GM21723 (cell line): ENCODE measurements at regions not wholly inside any gene's neighbourhood (a gene's known extent, or its start where the extent isn't known, plus 50 kb on each side); places are given as distances from the start of the nearest gene placed in this dataset.

Experiments
- ATAC-seq: cut with Tn5 transposase; IDR thresholded peaks from one replicate; pipeline ENCODE4 v1.9.1; 2021; ENCODE audit warnings: mild to moderate bottlenecking, moderate library complexity; ENCODE audit not compliant: unreplicated experiment

- ATAC-seq = no peak
These were observed 1033.9 kb upstream of the NR2F2 start for GRCh38 chr15:95296643-95297042.

- no peak for ATAC-seq
These were observed 1031.8 kb upstream of the NR2F2 start for GRCh38 chr15:95298729-95299128.

GRCh38 chr15:95300958-95301357 lies 1029.5 kb upstream of the NR2F2 start:
- no peak for ATAC-seq

GRCh38 chr15:95302206-95302605 lies 1028.3 kb upstream of the NR2F2 start:
- ATAC-seq = no peak

- ATAC-seq = no peak
These were observed 1027.7 kb upstream of the NR2F2 start for GRCh38 chr15:95302809-95303208.

GRCh38 chr15:95303713-95304112 lies 1026.8 kb upstream of the NR2F2 start:
- ATAC-seq = no peak

GRCh38 chr15:95304151-95304946 lies 1026.2 kb upstream of the NR2F2 start:
- no peak for ATAC-seq

- ATAC-seq = no peak
These were observed 1025.5 kb upstream of the NR2F2 start for GRCh38 chr15:95304947-95305400.

GRCh38 chr15:95307115-95307514 lies 1023.4 kb upstream of the NR2F2 start:
- ATAC-seq = no peak

- ATAC-seq = no peak
These were observed 1011.3 kb upstream of the NR2F2 start for GRCh38 chr15:95319242-95319641.

GRCh38 chr15:95323796-95324195 lies 1006.7 kb upstream of the NR2F2 start:
- ATAC-seq = no peak

GRCh38 chr15:95324656-95325055 lies 1005.8 kb upstream of the NR2F2 start:
- no peak for ATAC-seq

GRCh38 chr15:95325763-95326404 lies 1004.6 kb upstream of the NR2F2 start:
- ATAC-seq = no peak

- ATAC-seq = no peak
These were observed 1003.9 kb upstream of the NR2F2 start for GRCh38 chr15:95326431-95327182.

GRCh38 chr15:95327183-95327525 lies 1003.3 kb upstream of the NR2F2 start:
- no peak for ATAC-seq

- ATAC-seq = no peak
These were observed 1002.8 kb upstream of the NR2F2 start for GRCh38 chr15:95327661-95328060.

- no peak for ATAC-seq
These were observed 1001.9 kb upstream of the NR2F2 start for GRCh38 chr15:95328559-95328958.

- ATAC-seq = no peak
These were observed 1001.1 kb upstream of the NR2F2 start for GRCh38 chr15:95329362-95329761.

- ATAC-seq = no peak
These were observed 988.8 kb upstream of the NR2F2 start for GRCh38 chr15:95341686-95342085.

GRCh38 chr15:95345867-95346266 lies 984.6 kb upstream of the NR2F2 start:
- no peak for ATAC-seq

- ATAC-seq = no peak
These were observed 983.6 kb upstream of the NR2F2 start for GRCh38 chr15:95346721-95347475.
